Germinal center (tissue), 1 donor: ENCODE measurements at regions not wholly inside any gene's neighbourhood (a gene's known extent, or its start where the extent isn't known, plus 50 kb on each side); places are given as distances from the start of the nearest gene placed in this dataset.
"Not testable (repeated sequence)": the region's sequence is repeated elsewhere in the genome, so short reads cannot be mapped to it uniquely, and the experiment has no call there.

ENCODE experiments used
- DNase-seq: peaks from one replicate; pipeline ENCODE4 v3.0.0; 2012; ENCODE audit warnings: mixed read lengths, low spot score

DNA sequence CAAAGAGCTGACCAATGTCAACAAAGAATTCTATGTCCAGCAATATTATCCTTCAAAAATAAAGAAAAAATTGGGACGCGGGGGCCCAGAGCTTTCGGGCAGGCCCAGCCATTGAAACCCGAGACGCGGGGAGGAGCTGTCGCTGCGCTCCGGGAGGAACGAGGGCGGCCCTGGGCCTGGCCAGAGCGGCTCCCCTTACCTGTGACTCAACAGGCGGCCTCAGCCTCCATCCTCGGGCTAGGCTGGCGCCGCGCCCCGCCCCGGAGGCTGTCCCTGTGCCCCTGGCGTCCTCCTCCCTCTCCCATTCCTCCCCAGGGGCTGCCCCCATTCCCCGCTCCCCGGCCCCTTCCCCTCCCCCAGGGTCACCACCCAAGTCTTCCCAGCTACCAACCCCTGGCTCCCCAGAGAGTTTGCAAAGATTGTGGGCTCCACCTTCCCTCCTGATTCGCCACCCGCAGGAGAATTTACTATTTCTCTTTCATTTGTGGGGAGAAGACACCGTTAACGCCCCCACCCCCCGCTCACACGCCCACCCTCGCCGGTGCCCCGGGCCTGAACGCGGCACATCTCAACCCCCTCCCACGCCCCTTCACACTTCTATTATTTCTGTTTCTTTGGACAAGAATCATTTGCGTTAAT is 127.9 kb downstream of the ARRDC4 start:
- not testable (repeated sequence) for DNase-seq

DNA sequence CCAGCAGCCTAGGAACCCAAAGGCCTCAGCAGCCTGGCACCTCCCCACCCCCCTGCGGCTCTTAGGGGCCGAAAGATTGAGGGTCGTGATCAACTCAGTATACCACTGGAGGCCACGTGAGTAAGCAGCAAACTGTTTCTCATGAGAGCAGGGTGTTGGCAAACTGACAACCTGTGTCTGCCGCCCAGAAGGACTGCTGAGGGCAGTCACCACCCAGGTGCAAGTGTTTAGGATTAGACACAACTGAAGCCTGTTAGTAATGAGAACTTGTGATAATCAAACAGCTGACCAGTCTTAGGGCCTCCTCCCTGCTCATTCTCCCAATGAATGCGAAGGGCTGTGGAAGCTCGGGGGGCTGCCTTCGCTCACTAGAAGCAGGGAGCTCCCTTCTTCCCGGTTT is 128.8 kb downstream of the ARRDC4 start:
- DNase-seq: not testable (repeated sequence)

DNA sequence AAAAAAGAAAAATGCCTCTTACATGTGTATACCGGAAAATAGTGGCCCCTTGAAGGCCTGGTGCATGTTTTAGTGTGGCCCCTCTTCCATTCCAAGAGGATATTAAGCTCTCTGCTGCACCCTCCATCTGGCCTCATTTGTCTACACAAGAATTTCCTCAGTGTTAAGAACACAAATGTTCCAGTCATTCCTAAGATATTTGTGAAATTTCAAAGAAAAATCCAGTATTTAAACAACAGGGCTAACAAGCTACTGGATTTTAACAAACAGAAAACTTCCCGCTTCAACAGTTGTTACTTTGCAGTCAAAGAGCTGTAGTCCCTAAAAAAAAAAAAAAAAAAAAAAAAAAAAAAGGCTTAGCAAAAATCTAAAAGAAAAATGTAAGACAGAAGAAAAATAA is 137.5 kb downstream of the ARRDC4 start:
- DNase-seq: not testable (repeated sequence)

DNA sequence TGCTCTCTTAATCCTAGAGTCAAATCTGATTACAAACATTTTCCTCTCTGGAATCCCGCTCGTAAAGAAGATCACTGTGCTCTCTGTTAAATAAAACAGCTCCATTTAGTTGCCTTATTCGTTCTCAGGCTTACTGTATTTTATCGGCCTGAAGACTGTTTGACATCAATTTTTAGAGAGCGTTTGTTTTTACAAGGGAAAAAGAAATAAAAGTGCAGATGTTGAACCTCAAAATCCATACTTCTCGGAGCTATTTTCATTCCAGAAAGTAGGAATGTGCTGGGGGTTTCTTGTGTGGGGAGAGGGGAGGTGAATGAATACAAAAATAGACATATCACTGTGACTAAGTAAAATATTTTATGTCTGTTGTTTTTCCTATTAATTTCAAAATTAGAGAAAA is 140.1 kb downstream of the ARRDC4 start:
- not testable (repeated sequence) for DNase-seq

DNA sequence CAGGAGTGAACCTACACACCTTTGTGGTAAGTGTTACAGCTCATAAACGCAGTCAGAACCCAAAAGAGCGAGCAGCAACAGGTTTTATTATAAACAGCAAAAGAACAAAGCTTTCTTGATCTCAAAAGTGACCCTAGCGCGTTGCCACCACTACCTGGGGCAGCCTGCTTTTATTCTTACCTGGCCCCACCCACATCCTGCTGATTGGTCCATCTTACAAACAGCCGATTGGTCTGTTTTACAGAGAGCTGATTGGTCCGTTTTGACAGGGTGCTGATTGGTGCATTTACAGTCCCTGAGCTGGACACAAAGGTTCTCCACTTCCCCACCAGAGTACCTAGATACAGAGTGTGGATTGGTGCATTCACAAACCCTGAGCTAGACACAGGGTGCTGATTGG is 143.1 kb downstream of the ARRDC4 start:
- no peak for DNase-seq

DNA sequence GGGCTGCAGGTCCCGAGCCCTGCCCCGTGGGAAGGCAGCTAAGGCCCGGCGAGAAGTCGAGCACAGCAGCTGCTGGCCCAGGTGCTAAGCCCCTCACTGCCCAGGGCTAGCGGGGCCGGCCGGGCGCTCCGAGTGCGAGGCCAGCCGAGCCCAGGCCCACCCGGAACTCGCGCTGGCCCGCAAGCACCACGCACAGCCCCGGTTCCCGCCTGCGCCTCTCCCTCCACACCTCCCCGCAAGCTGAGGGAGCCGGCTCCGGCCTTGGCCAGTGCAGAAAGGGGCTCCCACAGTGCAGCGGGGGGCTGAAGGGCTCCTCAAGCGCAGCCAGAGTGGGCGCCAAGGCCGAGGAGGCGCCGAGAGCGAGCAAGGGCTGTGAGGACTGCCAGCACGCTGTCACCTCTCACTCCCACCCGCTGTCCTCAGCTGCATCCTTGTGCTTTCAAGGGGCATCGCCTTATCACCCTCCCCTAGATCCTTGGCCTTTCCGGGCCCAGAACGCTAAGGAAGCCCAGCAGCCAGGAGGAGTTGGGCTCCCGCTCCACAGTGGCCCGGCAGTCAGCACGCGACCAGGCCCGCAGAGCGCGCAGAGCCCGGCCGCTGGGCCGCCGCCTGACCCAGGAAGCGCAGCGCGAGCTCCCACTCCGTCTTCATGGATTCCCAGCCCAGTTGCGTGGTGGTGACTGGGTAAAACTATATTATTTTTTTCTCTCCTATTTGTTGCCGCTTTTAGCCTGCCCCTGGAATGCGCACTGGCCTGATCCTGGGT is 144.1 kb downstream of the ARRDC4 start:
- not testable (repeated sequence) for DNase-seq

DNA sequence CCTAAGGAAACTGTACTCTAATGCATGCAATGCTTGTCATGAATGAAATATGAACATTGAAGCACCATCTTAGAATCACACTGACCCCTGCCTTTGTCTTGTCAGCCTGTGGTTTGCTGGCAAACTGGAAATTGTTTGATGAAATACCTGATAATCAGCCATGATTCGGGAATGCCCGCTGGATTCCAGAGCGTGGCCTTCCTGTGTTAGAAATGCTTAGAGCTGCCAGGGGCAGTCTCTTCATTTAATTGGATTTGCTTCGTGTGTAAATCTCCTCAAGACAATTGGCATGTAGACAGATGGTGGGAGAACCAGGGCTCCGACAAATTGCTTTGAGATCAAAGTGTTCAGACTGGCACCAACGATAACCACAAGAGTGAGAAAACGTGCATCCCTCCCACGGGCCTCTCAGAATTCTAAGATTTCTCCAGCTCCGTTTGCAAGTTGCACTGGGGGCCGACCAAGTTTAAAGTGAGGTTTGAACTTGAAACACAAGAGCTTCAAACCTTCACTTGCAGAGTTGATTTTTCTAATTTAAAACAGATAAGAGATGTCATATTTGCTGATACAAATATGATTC is 146.2 kb downstream of the ARRDC4 start:
- not testable (repeated sequence) for DNase-seq

DNA sequence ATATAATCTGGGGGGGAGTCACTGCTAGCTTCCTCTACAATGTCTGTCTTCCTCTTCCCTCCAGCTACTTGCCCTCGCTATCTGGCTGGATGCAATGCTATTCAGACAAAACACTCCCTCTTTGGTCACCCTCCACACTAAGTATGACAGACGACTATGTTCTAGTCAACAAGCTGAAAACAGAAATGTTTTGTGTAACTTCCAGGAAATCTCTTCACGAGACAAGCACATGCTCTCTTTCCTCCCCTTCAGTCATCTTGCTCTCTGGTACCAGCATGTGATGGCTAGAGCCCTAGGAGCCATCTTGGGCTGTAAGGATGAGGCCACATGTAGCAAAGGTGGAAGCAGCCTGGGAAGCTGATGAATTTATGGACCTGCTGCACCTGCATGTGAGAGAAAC is 151.3 kb downstream of the ARRDC4 start:
- DNase-seq: no peak

DNA sequence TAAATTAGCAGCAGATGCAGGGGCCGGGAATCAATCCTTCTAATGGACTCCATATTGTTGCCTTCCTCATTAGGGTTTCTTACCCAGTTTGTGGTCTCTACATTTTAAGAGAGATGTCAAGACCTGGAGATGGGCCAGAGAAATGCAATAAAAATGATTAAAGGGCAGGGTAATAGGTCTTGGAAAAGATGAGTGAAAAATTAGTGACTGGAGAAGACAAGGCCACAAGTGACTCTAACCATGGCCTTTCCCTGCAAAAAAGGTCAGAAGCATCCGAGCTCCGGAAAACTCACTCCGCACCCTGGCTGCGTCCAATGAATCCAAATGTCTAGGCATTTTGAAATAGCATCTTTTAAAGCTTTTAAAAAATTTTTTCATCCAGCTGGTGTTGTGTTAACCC is 152.8 kb downstream of the ARRDC4 start:
- DNase-seq: no peak

DNA sequence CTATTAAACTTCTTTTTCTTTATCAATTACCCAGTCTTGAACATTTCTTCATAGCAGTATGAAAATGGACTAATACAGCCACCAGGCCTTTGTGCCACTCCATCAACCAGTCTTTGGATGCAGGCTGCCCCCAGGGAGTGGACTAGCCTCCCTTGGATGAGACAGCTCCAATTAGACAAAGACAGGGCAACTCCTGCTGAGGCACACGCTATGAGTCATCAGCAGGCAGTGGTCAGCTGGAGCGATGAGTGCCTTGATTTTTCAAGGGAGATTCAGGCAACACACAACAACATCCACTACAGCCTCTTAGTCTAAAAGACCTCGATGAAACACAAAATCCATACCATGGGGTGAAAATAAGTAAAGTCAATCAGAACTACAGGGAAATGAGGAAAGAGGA is 160.1 kb downstream of the ARRDC4 start:
- no peak for DNase-seq

DNA sequence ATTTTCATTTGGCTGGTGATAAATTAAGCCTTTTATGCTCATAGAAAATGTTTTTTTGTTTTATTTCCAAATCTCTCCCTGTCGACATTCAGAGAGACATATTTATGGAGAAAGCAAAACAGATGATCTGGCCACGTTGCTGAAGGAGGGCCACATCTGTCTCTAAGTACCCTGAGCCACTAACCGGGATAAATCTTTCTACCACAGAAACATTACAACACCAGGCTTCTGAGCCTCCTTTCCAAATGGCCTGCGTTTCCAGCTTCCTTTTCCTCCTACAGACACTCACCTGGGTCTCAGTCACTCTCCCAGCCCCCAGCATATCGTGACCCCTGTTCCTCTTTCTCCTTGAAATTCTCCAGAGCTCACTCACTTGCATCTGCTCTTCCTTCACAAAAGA is 161.0 kb downstream of the ARRDC4 start:
- DNase-seq: no peak

DNA sequence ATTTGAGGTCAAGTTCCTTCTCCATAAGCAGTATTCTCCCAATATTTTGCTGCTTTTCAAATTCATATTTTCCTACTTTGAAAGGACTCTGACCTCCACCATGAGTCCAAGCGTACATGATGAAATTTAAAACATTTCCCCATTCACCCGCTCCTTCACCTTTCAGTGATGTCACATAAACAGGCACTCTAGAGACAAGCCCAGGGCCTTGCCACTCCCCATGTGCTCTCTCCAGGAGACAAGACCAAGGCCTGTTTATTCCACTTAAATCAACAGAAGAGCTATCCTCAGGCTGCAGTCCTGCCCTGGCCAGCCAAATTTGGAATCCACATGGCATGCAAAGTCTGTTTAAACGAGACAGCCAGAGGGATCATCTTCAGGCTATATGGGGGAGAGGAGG is 161.5 kb downstream of the ARRDC4 start:
- no peak for DNase-seq

DNA sequence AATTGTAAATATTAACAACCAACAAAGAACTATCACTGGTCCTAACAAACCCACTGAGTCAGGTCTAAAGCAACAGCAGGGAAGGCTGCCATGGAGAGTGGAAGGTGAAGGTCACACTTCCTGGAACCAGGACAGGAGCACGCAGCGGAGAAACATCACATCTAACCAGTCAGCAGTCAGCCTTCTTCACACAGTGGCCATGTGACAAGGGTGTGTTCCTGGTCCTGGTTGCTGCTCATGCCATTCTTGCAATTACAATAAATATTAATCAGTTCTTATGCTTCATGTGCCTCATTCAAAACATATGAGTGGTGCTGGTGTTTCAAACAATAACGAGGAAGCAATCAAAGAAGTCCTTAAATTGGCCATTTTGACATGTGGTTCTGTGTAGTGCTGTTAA is 162.8 kb downstream of the ARRDC4 start:
- DNase-seq: no peak

DNA sequence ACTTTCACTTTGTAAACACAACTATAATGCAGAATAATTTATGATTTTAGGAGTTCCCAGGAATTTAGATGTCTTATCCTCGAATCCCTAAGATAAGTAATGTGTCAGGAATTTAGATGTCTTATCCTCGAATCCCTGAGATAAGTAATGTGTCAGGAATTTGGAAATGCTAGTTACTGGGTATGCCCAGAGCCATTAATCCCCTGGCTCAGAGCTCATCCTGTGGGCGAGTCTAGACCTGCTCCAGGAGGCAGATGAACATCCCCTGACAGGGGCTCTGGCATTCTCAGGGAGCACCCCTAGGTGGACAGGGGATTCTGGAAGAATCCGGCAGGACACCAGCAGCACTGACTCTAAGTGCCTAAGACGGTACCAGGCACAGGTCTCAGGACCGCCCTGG is 163.3 kb downstream of the ARRDC4 start:
- no peak for DNase-seq

DNA sequence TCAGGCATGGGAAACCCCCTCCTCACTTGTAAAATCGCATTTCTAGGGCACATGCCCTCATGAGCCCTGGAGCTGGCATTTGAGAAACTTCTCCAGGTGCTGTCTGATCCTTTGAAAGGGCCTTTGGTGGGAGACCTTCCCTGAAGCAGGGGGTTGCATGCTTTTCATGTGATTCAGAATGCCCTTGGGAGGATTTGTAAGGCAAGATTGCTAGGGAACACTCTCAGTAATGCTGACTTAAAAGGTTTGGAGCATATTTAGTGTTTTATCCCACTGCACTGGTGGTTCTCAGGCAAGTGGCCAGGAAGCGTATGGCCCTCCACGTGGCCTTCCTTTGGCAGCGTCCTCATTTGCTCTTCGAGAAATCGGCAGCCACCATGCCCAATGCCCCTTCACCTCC is 164.1 kb downstream of the ARRDC4 start:
- DNase-seq: no peak

DNA sequence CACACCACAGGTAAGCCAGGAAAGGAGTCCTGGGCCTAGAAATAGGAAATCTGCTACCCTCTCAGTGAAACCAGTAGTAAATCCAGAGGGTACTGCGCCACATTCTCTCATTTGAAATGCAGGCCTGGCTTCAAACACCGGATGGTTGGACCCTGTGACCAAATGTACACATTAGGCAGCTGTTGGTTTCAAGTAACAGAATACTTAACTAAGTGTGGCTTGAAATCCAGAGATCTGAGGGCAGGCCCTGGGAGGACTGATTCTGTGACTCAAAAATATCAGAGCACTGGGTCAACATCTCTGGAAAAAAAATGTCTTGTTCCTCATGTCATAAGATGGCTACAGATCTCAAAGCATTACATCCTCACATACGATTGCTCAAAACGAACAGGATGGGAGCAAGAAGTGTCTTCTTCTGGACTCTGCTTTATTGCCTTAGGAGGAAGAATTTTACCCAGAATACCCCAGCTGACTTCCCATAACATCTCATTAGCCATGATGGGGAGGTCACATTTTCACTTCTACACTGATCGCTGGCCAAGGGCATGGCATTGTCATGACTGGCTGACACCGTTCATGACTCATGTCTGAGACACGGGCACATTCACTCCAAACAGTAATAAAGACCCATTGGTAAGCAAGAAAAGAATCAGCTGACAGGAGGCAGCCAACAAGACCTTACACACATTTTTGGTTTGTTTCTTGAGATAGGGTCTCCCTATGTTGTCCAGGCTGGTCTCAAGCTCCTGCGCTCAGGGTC is 166.0 kb downstream of the ARRDC4 start:
- no peak for DNase-seq

DNA sequence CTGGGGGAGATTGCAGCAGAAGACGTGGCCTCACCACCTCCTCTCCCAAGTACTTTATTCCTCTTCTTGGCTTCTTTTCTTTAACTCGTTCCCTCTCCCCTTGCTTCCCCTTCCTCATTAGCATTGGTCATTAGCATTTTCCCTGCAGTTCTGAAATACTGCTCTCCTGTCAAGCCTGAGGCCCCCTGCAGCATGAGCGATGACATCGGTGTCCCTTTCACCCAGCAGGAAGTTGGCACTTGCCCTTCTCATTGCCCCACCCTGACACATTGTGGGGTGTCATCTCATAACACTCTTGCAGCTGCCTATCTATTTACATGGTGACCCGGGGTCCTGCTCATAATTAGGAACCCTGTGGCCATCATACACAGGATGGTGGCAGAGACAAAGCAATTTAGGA is 167.1 kb downstream of the ARRDC4 start:
- DNase-seq: no peak

DNA sequence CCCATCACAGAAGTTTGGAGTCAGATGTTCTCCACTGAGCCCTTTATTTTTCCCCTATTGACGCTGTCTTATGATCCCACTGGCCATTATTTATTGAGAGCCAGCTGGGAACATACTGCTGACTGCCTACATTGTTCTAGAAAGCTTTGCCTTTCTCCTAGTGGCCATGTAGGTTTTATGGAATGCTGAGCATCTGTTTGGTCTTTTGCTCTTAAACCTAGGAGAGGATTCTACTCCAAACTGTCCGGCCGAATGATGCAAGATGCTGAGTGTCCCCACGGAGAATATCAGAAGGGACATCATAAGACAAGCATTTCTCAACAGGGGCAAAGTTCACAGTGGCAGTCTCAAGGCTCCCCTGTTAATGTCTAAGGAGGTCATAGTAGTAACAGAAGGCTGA is 171.4 kb downstream of the ARRDC4 start:
- DNase-seq: no peak

DNA sequence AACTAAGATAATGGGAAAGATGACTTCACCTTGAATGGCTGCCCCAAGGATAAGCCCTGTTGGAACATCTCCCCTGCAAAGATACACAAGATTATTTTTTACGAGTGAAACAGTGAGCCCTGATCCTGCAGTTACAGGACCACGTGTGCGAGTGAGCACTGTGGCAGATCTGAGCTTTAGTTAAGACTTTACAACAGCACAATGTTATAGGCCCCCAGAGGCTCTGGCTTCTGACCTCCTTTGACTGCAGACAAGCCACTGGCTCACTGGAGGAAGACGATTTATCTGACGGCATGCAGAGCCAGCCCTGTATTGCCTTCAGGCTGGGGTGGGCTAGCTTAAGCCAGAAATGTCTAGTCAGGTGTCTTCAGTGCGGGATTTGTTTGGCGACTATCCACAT is 174.4 kb downstream of the ARRDC4 start:
- no peak for DNase-seq

DNA sequence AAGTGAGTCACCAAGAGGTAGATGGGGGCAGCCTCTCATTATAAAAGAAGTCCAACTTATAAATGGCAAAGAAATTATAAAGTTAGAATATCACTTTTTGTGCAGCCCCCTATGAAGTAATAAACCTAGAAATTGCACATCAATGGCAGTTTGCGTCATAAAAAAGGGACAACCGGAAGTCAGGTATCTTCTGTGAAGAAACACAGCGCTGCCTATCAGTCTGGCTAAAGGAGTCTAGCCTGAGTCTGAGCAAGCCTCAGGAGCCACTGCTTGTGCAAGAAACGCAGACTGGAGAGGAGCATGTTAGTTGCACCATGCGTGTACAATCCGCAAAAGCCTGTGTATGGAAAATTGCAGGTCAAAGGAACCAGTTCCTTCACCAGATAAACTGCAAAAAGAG is 178.4 kb downstream of the ARRDC4 start:
- no peak for DNase-seq

DNA sequence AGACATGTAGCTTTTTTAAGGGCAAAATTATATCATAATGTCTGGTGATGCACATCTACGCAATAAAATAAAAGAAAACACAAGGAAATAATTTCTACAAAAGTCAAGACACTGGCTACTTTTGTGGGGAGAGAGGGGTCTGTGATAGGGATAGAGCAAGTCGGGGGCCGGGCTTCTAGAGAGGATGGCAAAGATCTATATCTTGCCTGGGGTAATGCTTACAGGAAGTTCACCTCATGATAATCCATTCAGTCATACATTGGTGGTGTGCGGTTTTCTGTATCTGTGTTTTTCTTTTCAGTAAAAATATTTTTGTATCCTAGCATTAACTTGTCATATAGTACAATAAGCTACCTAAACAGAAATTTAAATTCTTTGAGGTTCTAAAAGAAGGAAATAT is 178.8 kb downstream of the ARRDC4 start:
- DNase-seq: no peak

DNA sequence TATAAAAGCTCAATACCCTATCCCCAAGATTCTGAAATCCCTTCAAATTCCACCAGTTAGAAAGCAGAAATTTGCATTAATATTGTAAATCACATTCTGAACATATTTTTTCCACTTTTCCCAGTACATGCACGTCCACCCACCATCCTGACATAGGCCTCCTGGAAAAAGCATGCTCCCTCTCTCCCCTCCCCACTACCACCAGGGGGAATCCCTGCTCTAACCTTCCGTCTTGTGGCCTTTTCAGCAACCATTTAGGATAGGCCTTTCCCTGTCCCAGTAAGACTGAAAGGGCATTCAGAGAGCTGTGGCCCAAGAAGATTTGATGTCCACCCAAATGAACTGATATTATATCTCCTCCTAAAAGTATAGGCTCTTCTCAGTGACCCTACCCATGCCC is 182.1 kb downstream of the ARRDC4 start:
- DNase-seq: no peak

DNA sequence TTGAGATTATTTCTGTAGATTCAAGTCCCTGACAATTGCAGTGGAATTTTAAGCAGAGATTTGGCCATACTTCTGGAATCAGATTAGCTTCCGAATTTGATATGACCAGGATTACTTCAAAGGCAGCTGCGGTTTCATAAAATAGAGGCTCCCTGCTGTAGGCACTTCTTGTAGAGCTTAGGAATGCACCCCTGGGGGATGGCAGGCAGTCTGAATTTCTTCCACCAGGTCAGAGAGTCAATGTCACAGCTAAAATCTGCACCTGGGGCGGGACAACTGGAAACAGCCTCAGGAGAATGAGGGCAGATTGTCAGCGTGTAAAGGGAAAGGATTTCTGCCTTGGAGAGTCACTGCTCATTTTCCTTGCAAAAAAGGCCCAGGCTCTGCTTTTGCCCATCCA is 182.6 kb downstream of the ARRDC4 start:
- no peak for DNase-seq
